LNCaP clone FGC (cell line): ENCODE measurements at regions not wholly inside any gene's neighbourhood (a gene's known extent, or its start where the extent isn't known, plus 50 kb on each side); places are given as distances from the start of the nearest gene placed in this dataset.
A peak's percentile ranks its signal among the peaks of the same experiment; 100 is the strongest.

Source experiments
- DNase-seq: peaks from one replicate; pipeline ENCODE4 v3.0.0-alpha.2; 2011; ENCODE audit warnings: low read depth
- H3K4me3 ChIP-seq: 2 replicates; pipeline ENCODE4 v1.5.1; 2011; ENCODE audit warnings: mild to moderate bottlenecking, low read depth, low read length, control low read depth
- TF ChIP-seq, protein P1 (sequence below): IDR thresholded peaks from 2 replicates; pipeline ENCODE4 v1.5.1; 2012; ENCODE audit warnings: mild to moderate bottlenecking; ENCODE audit not compliant: control insufficient read depth, insufficient read depth; ENCODE audit errors: extremely low read depth

- TF ChIP-seq, protein P1, sequence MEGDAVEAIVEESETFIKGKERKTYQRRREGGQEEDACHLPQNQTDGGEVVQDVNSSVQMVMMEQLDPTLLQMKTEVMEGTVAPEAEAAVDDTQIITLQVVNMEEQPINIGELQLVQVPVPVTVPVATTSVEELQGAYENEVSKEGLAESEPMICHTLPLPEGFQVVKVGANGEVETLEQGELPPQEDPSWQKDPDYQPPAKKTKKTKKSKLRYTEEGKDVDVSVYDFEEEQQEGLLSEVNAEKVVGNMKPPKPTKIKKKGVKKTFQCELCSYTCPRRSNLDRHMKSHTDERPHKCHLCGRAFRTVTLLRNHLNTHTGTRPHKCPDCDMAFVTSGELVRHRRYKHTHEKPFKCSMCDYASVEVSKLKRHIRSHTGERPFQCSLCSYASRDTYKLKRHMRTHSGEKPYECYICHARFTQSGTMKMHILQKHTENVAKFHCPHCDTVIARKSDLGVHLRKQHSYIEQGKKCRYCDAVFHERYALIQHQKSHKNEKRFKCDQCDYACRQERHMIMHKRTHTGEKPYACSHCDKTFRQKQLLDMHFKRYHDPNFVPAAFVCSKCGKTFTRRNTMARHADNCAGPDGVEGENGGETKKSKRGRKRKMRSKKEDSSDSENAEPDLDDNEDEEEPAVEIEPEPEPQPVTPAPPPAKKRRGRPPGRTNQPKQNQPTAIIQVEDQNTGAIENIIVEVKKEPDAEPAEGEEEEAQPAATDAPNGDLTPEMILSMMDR: no peak
- DNase-seq: no peak
- H3K4me3 ChIP-seq: no peak overlapping the region
These were observed 91.7 kb upstream of the PHACTR3 start for GRCh38 chr20:59512651-59513050.

GRCh38 chr20:59514554-59514953 is 89.8 kb upstream of the PHACTR3 start:
- no peak overlapping the region for H3K4me3 ChIP-seq
- DNase-seq: no peak
- TF ChIP-seq, protein P1: no peak

GRCh38 chr20:59515013-59515905 is 89.1 kb upstream of the PHACTR3 start:
- DNase-seq: no peak
- TF ChIP-seq, protein P1: peak; percentile 76
- H3K4me3 ChIP-seq: no peak overlapping the region

- H3K4me3 ChIP-seq: no peak overlapping the region
- TF ChIP-seq, protein P1: no peak
These were observed 88.5 kb upstream of the PHACTR3 start for GRCh38 chr20:59515906-59516209.

GRCh38 chr20:59518881-59519706 is 85.2 kb upstream of the PHACTR3 start:
- no peak for DNase-seq
- TF ChIP-seq, protein P1: peak; percentile 61
- no peak overlapping the region for H3K4me3 ChIP-seq

More at GRCh38 chr20:59515906-59516209, 88.5 kb upstream of the PHACTR3 start:
- DNase-seq: no peak

DNA sequence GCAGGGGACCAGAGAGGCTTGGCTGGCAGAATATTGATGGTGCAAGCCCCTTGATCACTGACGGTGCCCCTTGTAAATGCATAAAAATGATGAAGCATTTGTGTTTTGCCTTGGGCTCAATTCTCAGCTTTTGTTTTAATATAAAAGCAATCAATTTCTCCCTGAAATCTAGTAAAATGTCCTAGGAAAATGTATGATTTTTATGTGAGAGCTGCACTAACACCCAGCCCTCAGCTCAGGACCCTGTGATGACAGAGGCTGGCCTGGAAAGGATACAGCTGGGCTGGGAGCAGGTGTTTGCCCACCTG is 84.7 kb upstream of the PHACTR3 start:
- DNase-seq: no peak
- TF ChIP-seq, protein P1: no peak

DNA sequence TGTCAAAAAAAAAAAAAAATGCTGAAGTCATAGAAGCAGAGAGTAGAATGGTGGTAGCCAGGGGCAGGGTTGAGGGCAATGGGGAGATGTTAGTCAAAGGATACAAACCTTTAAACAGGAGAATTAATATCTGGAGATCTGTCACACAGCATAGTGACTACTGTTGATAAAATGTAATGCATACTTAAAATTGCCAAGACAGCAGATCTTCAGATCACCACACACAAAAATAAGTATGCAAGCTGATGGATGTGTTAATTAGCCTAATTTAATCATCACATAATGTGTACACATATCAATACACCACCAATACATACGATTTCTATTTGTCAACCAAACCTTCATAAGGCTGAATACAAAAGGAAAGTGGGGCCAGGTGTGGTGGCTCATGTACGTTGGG is 83.5 kb upstream of the PHACTR3 start:
- no peak overlapping the region for H3K4me3 ChIP-seq
- DNase-seq: no peak
- TF ChIP-seq, protein P1: no peak

More for the DNA sequence above, 84.7 kb upstream of the PHACTR3 start:
- no peak overlapping the region for H3K4me3 ChIP-seq
